ENCODE measurements at regions not wholly inside any gene's neighbourhood (a gene's known extent, or its start where the extent isn't known, plus 50 kb on each side); places are given as distances from the start of the nearest gene placed in this dataset.

GRCh38 chr5:9947944-9948343 lies 301.7 kb downstream of the ATPSCKMT start (continued):
- TF ChIP-seq ZNF512B (CRISPR knock-in tag; IDR thresholded peaks at IDR 0.05; ENCODE audit: borderline replicate concordance) (no peak), TFE3 (CRISPR knock-in tag; IDR thresholded peaks at IDR 0.05) (no peak)

GRCh38 chr5:9947225-9947714 lies 302.4 kb downstream of the ATPSCKMT start:
- no peak for DNase-seq (ENCODE audit: low spot score)
- 17% methylated on average over 6 of the region's 6 CpGs for WGBS (ENCODE audit: low lambda C conversion rate)

More at GRCh38 chr5:9947225-9947714, 302.4 kb downstream of the ATPSCKMT start:
- ChIA-PET POLR2A (no interaction called here), CTCF (ENCODE audit: low intra/inter-chr PET ratio, low total read pairs) (no interaction called here)
- Histone ChIP-seq H3K79me2 (ENCODE audit: insufficient read depth, low read length) (no peaks in the 10 kb centered on the region), H3K4me2 (ENCODE audit: low read depth, low read length) (no peak overlapping the region), H3K27ac (ENCODE audit: extremely low read length, insufficient read depth, low read length) (no peak overlapping the region), H2AFZ (ENCODE audit: low read length) (no peak overlapping the region), H3K9me3 (ENCODE audit: low read length) (no peaks in the 10 kb centered on the region), H3K4me1 (ENCODE audit: insufficient read depth, low read length) (no peaks in the 10 kb centered on the region), H3K4me3 (replicated peaks in 1 of 3; ENCODE audit: insufficient read depth in 1 of 3, low read depth in 2 of 3, low read length in 3 of 3) (no peak overlapping the region), H3K27me3 (ENCODE audit: control insufficient read depth in 1 of 2, insufficient read depth in 2 of 2, low read length in 2 of 2) (peaks cover 0 to 9% of the 10 kb centered on the region in 2 experiments; a peak in 1 of 5 replicates), H3K9ac (ENCODE audit: insufficient read depth, low read depth, low read length) (no peak overlapping the region), H3K36me3 (replicated peaks in 1 of 2; ENCODE audit: control insufficient read depth in 1 of 2, insufficient read depth in 2 of 2, low read length in 2 of 2) (no peaks in the 10 kb centered on the region), H4K20me1 (ENCODE audit: insufficient read depth, low read length) (no peaks in the 10 kb centered on the region)
- intact Hi-C loops (cut with micrococcal nuclease; ENCODE audit: unreplicated experiment): no loop called here
- ATAC-seq (no peak), FAIRE-seq (no peak)
- no TSS peak for BruUV-seq (replicated peaks)
- TF ChIP-seq POLR2A (IDR thresholded peaks at IDR 0.05; ENCODE audit: insufficient read depth in 1 of 2, low read depth in 2 of 2, low read length in 2 of 2) (no peak), ZNF407 (CRISPR knock-in tag; IDR thresholded peaks at IDR 0.05; ENCODE audit: not compliant biosample characterization) (no peak)
- in situ Hi-C loops (cut with HindIII; ENCODE audit: extremely low pct_ligation_motif_present, low pct_unique_long_range_greater_than_20kb): no loop called here
